ENCODE measurements at regions not wholly inside any gene's neighbourhood (a gene's known extent, or its start where the extent isn't known, plus 50 kb on each side); places are given as distances from the start of the nearest gene placed in this dataset.

DNA sequence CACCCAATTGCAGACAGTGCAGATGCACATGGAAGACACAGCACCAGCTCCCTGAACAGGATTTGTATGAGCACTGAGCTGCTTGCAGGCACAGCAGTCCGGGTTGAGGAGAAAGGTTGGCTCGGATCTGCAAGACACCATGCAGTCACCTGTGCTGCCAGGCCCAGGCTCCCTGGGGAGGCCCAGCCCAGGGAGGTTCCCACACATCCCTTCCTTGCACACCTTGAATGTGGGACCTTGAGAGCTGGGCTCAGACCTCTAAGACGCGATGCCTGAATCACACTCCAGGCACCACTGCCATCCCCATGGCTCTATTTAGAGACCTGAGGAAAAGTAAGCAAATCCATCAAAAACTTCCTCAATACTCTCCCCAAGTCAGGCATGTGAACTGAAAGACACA lies 397.7 kb downstream of the TCERG1L start:
- DNase-seq (ENCODE audit: low spot score): peak; percentile 49

DNA sequence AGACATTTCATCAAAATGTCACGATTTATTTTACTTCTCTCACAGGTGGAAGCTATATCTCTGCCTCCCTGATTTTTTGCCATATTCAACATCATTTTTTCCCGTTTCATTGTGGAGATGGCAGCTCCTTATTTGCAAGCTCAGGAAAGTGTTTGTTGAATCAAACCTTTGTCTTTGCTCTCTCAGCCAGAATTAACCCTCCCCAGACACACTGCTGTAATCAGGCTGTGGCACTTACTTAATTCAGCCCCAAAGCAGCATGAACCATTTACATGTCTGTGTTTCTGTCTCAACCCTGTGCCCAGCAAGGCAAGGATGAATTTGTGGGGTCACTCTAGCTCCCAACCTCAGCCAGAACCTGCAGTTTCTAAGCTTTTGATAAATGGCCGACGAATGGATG lies 397.2 kb downstream of the TCERG1L start:
- peak; percentile 18 for DNase-seq (ENCODE audit: low spot score)

DNA sequence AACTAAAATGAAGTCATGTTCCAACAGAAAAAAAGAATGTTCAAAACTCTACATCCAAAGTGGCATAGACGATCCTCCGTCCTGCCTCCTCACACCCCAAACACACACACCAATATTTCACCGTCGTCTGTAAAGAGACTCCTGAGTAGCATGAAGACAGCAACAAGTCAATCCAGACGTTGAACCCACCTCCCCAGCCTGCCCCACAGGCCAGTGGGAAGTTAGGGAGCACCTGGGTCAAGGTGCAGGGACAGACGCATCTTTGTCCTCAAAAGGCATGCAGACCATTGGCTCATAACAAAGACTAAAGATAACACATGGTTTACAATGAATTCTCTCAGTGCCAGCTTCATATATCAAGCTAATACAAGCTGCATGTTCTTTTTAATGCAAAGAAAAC lies 396.5 kb downstream of the TCERG1L start:
- DNase-seq (ENCODE audit: low spot score): peak; percentile 41

DNA sequence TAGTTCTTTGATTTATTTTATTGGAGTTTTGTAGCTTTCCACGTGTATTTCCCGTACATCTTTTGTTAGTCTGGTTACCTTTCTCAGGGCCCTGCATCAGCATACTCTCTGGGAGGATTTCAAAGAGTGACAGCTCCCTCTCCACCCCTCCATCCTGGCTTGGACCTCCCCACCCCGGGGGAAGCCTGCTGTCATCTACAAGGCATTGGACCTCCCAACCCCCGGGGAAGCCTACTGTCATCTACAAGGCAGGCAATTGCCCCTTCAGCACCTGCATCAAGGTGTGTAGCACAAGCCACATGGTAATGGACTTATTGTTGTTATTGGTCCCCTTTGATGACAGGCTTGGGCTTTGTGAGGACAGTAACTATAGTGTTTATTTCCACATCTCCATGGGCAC lies 390.1 kb downstream of the TCERG1L start:
- no peak for DNase-seq (ENCODE audit: low spot score)

DNA sequence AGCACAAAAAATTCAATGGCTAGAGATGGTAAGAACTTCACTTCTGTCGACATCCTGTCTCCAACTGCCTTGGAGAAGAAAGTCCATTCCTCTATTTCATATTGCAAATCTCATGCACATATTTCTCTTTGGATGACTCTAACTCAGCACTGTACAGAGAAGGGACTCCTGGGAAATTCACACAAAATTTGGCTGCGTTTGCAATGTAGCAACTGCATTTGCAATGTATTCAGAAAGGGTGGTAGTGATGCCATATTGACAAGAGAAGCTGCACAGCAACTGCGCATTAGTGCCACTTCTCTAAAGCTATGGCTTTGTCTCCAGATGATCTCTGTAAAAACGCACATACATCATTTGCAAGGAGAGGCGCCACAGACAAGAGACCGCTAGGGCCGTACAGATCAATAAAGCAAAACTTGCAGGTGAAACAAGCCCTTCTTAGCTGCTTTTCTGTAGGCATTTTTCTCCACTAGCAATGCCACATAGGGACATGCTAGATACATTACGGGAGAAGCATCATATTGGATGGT lies 389.5 kb downstream of the TCERG1L start:
- DNase-seq (ENCODE audit: low spot score): no peak

DNA sequence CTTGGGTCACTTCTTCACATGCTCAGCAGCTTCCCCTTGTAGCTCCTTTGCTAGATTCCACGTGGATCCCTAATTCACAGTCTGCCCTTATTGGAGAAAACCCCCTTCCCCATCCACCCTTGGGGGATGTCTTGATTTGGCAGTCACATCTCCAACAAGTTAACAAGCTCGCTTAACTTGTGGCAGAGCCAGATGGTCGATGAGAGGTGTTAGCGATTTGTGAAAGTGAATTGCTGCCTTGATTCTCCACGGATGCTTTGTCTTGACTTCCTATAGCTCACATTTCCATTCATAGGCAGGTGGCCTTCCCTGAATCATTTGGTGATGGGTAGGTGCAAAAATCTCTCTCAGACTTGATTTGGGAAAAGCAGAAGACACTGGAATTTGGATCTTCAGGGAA lies 387.9 kb downstream of the TCERG1L start:
- no peak for DNase-seq (ENCODE audit: low spot score)

DNA sequence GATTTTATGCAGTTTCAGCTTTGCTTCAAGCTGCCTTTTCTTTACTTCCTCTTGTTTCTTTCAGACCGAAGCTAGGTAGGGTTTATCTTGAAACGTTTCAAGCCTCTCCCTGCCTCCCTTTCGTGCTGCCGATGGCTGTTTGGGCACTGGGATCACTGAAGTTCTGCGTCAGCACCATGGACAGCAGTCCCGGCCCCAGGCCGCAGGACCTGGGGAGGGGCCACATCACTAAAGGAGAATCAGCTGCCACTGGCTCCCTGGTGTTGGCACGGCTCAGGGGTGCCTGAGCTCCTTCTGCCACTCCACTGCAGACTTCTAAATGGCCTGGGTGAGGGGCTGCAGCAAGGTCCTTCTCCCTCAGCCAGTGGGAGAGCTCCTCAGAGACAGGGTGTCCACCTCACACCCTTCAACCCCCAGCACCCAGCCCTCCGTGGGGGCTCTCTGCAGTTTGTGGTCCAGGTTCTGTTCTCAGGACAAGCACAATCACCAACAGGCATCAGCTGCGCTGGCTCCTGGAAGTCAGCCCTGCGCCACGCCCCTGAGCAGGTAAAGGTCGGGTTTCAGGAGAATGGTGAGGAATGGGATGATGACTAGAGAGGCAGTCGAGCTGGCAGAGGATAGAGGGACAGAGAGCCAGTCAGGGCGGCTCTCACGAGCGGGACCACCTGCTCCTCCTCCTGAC lies 387.2 kb downstream of the TCERG1L start:
- no peak for DNase-seq (ENCODE audit: low spot score)

DNA sequence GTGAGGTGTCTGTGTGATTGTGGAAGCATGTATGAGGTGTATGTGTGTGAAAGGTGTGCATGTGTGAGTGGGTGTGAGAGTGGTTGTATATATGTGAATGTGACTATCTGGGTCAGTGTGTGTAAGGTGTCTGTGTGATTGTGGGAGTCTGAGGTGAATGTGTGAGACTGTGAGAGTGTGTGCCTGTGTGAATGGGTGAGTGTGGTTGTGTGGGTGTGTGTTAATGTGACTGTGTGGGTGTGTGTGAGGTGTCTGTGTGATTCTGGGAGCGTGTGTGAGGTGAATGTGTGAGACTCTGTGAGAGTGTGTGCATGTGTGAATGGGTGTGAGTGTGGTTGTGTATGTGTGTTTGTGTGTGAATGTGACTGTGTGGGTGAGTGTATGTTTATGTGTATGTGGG lies 385.1 kb downstream of the TCERG1L start:
- DNase-seq (ENCODE audit: low spot score): no peak

DNA sequence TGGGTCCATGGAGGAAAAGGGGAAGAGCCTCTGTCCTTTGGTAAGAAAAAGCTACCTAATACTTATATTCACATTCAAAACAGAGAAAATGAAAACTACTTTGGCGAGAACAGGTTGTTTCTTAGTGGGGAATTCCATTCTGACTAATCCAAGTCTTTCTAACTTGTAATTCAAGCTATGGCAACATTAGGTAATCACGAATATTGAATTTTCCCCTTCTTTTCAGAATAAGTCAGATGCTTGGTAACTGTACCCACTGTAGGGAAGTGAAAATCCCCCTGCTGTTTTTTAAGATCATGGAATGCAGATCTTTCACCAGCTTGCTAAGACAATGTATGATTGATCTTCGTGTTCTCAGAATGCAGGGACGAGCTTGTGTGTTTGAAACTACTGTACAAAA lies 384.4 kb downstream of the TCERG1L start:
- no peak for DNase-seq (ENCODE audit: low spot score)

DNA sequence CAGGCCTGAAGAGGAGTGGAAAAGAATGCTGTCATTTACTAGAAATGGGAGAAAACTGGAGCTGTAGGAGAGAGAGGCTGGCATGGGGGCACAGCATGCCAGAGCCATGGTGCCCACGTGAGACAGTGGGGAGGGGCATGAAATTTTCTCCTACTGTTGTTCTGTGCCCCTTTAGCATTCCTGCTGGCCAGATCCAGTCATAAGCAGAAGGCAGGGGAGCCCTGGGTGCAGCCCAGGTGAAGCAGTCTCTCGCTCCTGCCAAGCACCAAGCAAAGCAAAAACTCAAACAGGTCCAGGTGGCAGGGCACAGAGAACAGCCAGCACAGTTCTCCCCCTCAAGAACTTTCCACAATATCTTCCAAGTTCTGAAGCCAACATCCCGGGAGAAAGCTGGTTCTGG lies 383.2 kb downstream of the TCERG1L start:
- no peak for DNase-seq (ENCODE audit: low spot score)

DNA sequence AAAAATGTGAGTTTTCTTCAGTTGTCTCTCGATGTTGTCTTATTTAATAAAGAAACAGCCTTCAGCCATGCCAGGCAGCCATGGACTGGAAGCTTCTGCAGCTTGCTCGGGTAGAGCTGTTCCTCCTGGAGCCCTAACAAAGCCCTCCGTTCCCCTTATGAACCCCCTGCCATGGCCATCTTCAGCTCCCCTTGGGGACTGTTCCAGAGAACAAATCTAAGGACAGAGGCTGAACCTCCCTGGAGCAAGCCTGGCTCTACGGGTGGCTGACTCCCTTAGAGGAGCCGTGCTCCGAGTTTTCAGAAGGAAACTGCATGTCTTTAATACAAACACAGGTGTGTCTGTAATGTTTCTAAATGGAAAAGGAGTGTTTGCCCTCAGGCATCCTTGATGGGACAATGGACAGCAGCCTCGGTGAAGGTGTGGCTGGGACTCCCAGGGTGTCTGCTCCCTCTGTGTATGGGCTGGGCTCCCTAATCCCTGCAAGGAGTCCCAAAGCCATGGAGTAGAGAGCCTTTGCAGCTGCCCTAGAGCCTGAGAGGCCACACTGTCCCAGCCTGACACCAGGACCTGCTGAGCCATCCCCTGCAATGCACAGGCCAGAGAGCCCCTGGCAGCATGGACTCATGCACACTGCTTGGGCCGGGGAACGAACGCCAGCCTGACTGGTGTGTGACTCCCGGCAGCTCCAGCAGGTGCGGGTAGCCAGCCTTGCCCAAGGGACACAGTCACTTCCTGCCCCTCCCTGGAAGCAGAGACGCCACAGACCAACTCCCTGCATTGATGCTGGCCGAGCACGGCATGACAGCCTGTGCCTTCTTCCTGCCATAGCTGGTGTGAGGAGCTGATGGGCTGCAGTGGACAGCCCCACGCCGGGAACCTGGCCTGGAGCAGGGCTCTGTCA lies 381.8 kb downstream of the TCERG1L start:
- DNase-seq (ENCODE audit: low spot score): no peak

DNA sequence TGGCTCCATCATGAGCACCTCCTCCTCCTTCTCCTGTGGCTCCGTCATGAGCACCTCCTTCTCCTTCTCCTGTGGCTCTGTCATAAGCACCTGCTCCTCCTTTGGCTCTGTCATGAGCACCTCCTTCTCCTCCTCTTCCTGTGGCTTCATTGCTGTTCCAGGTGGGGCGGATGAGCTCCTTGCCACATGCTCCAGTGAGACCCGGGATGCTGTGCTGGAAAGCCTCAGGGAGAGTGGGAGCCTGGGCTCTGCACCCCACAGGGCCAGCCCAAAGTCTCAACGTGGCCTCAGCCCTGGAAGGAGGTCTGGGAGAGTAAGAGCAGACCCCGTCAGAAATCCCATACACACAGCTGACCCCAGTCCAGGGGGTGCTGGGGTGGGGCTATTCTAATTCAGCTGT lies 380.7 kb downstream of the TCERG1L start:
- no peak for DNase-seq (ENCODE audit: low spot score)

DNA sequence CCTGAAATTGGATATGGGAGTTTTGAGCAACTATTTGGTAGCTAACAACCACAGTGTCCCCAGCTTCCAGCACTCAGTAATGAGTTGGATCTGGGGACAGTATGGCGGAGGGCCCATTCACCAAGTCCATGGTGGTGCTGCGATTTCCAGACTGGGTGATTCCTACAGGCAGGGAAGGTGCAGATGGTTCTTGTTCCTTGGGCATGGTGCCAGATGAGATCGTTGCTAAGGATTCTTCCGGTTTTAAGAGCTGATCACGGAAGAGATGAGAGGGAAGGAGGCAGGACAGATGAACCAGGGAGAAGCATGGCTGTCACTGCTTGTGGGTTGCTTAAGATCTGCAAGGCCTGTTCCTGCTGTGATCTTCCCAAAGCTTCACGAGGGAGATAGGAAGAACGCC lies 380.3 kb downstream of the TCERG1L start:
- no peak for DNase-seq (ENCODE audit: low spot score)

DNA sequence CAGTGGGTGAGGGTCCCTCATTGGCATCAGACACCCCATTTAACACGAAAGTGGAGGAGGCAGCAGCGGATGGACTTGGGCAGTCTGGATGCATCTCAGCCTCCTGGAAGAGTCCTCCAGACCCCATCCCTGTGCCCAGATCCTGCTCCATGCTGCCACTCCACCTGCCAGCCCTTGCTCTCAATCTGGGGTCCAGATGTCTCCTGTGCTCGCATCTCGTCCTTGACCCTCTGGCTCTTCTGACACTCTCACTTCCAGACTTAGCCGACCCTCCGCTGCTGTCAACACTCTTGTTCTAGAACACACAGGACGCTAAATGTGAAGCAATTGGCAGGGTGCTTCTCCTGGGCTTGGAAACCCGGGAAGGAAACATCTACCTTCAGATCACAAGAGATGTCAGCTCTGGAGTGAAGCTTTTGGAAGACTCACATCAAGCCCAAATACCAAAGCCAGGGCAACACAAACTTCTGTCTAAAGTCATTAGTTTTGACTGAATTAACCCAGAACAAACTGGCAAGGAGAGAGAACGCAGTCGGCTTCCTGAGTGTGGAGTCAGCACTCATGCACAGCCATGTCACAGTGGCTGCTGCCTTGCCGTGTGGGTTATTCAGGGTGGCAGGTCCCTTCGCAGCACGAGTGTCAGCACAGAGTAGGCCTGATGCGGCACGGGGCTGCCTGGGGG lies 379.1 kb downstream of the TCERG1L start:
- DNase-seq (ENCODE audit: low spot score): no peak

DNA sequence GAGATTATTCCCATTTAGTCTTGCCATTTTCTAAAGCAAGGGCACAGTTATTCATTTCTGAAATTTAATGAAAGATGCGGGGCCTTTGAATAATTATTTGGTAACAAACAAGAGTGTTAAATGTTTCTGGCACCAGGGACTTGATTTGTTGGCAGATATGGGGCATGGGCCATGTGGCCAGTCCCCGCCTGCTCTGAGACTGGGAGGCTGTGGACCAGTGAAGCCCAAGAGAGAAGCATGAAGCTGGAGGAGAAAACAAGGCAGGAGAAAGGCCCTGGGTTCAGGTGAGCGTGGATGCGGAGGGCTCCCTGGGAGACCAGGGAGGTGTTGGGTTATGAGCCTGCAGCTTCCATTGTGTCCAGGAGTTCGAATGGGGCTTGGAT lies 378.5 kb downstream of the TCERG1L start:
- no peak for DNase-seq (ENCODE audit: low spot score)

DNA sequence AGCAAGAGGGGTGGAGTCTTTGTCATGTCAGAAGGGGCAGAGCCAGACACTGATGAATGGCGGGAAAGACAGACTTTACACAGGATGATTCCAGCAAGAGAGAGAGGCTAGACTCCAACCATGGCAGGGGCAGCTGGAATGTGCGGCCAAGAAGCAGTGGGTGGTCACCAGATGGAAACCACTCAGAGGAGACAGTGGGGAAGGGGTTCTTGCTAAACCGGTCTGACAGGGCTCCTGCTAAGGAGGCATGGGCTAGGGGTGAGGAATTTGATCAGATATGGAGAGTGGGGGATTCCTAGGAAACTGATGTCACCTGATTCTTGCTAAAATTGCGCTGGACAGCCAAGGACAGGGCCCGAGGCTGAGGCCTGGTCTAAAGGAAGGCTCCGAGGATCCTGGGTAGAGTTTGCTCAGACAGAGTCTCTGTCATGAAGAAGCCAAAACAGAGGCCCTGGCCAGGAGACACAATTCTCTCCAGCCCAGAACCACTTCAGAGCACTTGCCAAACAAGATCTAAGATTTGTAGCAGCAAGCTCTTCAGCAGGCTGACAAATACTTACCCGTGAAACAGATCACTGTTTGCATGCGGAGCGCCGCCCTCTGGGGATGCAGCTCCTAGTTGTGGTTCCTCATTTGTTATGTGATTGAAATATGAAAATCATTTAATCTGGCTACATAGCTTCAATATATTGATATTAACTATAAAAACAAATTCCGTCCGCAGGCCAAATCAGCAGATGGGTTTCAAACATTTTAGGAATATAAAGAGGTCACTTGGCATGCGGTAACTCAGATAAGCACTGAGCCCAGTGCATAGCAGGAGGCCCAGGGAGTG lies 377.0 kb downstream of the TCERG1L start:
- DNase-seq (ENCODE audit: low spot score): no peak

DNA sequence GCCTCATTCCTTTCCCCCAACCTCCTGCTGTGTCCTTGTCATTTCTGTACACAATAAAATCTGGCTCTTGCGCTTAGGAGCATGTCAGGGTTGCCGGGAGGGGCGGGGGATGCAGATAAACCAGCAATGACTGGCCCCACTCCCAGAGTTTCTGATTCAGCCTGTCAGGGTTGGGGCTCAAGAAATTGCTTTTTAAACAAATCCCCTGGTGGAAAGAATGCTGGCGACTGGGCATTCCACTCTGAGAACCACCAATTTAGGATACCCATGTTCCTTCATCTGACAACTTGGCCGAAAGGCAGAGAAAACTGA lies 376.4 kb downstream of the TCERG1L start:
- no peak for DNase-seq (ENCODE audit: low spot score)

DNA sequence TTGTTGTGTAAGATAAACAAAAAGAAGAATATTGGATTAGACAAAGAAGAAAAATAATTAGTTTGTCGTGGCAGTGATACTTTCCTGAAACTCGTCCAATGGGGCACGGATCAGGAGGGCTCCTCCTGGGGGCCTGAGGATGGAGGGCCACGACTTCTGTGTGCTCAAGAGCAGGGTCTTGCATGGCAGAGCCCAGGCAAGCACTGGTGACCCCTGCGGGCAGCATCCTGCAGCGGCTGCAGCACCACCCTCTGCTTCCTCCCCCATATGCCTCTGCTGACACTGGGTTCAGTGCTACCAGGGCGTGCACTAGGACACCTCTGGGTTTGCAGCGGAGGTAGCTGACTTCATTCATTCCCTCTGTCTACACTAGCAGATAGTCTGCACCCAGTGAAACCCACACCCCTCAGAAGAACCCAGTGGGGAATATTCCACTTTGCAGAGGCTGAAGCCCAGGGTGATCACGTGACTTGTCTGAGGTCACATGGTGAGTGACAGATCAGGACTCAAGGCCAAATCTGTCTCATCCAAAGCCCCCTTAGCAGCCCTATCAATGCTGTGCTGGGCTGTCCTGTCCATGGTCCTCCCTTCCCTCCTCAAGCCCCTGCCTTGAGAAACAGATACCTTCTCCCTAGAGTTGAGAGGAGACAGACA lies 375.5 kb downstream of the TCERG1L start:
- DNase-seq (ENCODE audit: low spot score): no peak

DNA sequence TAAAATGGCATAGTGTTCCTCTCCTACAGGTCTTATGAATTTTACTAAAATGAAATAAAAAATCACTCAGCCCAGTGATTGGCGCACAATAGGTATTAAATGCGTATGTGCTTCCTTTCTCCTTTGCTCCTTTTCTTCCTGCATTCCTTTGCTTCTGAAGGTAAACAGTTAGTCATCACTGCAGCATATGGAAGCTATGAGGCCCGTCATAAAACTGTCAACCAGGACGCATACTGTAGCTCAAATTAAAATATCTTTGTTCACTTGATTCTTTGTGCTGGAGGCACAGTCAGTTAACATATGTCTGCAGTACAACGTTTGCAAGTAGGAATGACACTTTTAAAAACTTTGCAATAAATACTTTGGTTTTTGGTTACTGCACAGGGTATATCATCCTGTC lies 374.7 kb downstream of the TCERG1L start:
- no peak for DNase-seq (ENCODE audit: low spot score)

DNA sequence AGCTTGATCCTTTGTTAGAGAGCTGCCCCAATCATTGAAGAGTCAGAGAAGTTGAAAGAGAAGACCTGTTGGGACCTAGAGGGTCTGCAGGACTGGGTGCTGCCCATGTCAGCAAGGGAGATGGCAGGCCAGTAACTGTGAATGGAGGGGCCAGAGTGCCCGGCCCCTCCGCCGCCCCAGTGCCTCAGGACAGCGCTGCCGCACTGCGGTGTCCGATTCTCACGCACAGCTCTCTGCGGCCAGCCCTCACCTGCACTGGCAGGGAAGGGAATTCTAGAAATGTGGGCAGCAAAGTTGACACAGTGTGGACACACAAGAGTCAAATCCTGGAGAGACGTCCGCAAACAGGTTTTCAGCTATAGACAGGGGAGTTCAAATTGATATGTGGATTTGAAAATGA lies 373.5 kb downstream of the TCERG1L start:
- DNase-seq (ENCODE audit: low spot score): peak; percentile 67

DNA sequence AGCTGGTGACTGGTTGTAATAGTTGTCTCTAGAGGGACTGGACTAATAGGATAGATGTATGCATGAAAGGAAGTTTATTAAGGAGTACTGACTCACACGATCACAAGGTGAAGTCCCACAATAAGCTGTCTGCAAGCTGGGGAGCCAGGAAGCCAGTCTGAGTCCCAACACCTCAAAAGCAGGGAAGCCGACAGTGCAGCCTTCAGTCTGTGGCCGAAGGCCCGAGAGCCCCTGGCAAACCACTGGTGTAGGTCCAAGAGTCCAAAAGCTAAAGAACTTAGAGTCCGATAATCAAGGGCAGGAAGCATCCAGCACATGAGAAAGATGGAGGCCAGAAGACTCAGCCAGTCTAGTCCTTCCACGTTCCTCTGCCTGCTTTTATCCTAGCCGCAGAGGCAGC lies 372.6 kb downstream of the TCERG1L start:
- DNase-seq (ENCODE audit: low spot score): peak; percentile 60

All from mesenteric fat pad (tissue), 1 donor.